ENCODE measurements at regions not wholly inside any gene's neighbourhood (a gene's known extent, or its start where the extent isn't known, plus 50 kb on each side); places are given as distances from the start of the nearest gene placed in this dataset.

GRCh38 chr13:87868731-87869130 lies 197.6 kb downstream of the SLITRK5 start:
- TF ChIP-seq POLR2A (IDR thresholded peaks at IDR 0.05; ENCODE audit: low read length) (no peak), CTCF (IDR thresholded peaks at IDR 0.05) (no peak), CHD2 (IDR thresholded peaks at IDR 0.05; ENCODE audit: low read length, partially characterized antibody) (no peak)
